NCI-H446 (cell line): ENCODE measurements at regions not wholly inside any gene's neighbourhood (a gene's known extent, or its start where the extent isn't known, plus 50 kb on each side); places are given as distances from the start of the nearest gene placed in this dataset.
"Not testable (repeated sequence)": the region's sequence is repeated elsewhere in the genome, so short reads cannot be mapped to it uniquely, and the experiment has no call there.

Experiments
- DNase-seq, 2 experiments: peaks; one replicate each; lab custom pipeline; 2025; lab: John Stamatoyannopoulos, UW

- peak; percentile 37 to 78 for DNase-seq
Observed at GRCh38 chr4:22573198-22573597, 57.3 kb upstream of the ADGRA3 start.

- no peak for DNase-seq
Observed at GRCh38 chr4:22573641-22574040, 57.8 kb upstream of the ADGRA3 start.

GRCh38 chr4:22574424-22574823, 58.6 kb upstream of the ADGRA3 start:
- DNase-seq = no peak

- no peak for DNase-seq
Observed at GRCh38 chr4:22574880-22575279, 59.0 kb upstream of the ADGRA3 start.

- DNase-seq = no peak
Observed at GRCh38 chr4:22587253-22587652, 71.4 kb upstream of the ADGRA3 start.

GRCh38 chr4:22593933-22594332, 78.1 kb upstream of the ADGRA3 start:
- DNase-seq = no peak

GRCh38 chr4:22595684-22596083, 79.8 kb upstream of the ADGRA3 start:
- DNase-seq = no peak

- no peak for DNase-seq
Observed at GRCh38 chr4:22596409-22596808, 80.5 kb upstream of the ADGRA3 start.

GRCh38 chr4:22597471-22597870, 81.6 kb upstream of the ADGRA3 start:
- DNase-seq = no peak

- not testable (repeated sequence) for DNase-seq
Observed at GRCh38 chr4:22598113-22599047, 82.5 kb upstream of the ADGRA3 start.

- DNase-seq = not testable (repeated sequence)
Observed at GRCh38 chr4:22599228-22599928, 83.5 kb upstream of the ADGRA3 start.

GRCh38 chr4:22599929-22600432, 84.1 kb upstream of the ADGRA3 start:
- not testable (repeated sequence) for DNase-seq

GRCh38 chr4:22601638-22602037, 85.8 kb upstream of the ADGRA3 start:
- not testable (repeated sequence) for DNase-seq

GRCh38 chr4:22607382-22607781, 85.4 kb upstream of the GBA3 start:
- DNase-seq = peak in 1 of 2 experiments; percentile 64

- DNase-seq = not testable (repeated sequence)
Observed at GRCh38 chr4:22609951-22610525, 82.7 kb upstream of the GBA3 start.

GRCh38 chr4:22614114-22614513, 78.6 kb upstream of the GBA3 start:
- no peak for DNase-seq

GRCh38 chr4:22616516-22616915, 76.2 kb upstream of the GBA3 start:
- no peak for DNase-seq

- DNase-seq = not testable (repeated sequence)
Observed at GRCh38 chr4:22620144-22620543, 72.6 kb upstream of the GBA3 start.

GRCh38 chr4:22621970-22622369, 70.8 kb upstream of the GBA3 start:
- DNase-seq = not testable (repeated sequence)

GRCh38 chr4:22624002-22624401, 68.7 kb upstream of the GBA3 start:
- DNase-seq = not testable (repeated sequence)

- no peak for DNase-seq
Observed at GRCh38 chr4:22625311-22625710, 67.4 kb upstream of the GBA3 start.

- not testable (repeated sequence) for DNase-seq
Observed at GRCh38 chr4:22627851-22628250, 64.9 kb upstream of the GBA3 start.
